GM18511 (cell line): ENCODE measurements at regions not wholly inside any gene's neighbourhood (a gene's known extent, or its start where the extent isn't known, plus 50 kb on each side); places are given as distances from the start of the nearest gene placed in this dataset.

Experiments
- ATAC-seq: cut with Tn5 transposase; IDR thresholded peaks from one replicate; pipeline ENCODE4 v1.9.1; 2021; ENCODE audit warnings: mild to moderate bottlenecking, moderate library complexity; ENCODE audit not compliant: unreplicated experiment

DNA sequence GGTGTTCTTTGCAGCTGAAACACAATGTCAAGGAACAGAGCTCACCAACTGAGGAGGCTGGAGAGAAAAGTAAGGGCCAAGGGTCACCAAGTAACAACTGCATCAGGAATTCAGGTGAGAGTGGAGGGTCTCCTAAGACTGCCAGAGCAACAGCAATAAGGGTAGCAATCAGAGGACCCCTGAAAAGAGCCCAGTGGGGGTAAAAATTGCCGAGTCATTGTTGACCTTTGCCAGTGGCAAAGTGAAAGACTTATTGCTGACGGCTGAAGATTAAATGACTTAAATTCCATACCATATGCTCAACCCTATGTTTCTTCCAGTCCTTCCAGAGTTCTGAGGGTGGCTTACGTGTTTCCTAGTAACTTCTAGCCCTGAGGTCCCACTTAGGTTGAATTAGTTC is 51.9 kb upstream of the ARHGAP42 start:
- no peak for ATAC-seq

- no peak for ATAC-seq
Observed at GRCh38 chr11:100636536-100636935, 50.6 kb upstream of the ARHGAP42 start.
